ENCODE measurements at regions not wholly inside any gene's neighbourhood (a gene's known extent, or its start where the extent isn't known, plus 50 kb on each side); places are given as distances from the start of the nearest gene placed in this dataset.

DNA sequence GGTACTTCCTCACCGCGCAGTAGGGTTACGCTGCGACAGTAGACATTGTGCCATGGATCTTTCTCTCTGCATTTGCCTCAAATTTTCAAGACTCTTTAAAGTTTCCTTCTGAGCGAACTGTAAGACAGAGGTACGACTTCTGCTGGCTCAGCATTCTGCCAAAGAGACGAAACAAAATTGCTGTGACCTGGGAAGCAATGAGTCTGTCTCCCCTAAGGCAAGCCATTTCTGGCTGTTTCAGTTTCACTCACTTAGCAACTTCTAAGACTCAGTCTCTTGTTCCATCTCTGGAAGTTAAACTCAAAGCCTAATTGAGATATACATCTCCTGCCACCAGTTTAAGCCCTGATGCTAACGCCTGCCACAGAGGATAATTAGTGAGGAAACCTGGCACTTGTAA lies 510.9 kb upstream of the DAB1 start:
- TF ChIP-seq, protein P1, sequence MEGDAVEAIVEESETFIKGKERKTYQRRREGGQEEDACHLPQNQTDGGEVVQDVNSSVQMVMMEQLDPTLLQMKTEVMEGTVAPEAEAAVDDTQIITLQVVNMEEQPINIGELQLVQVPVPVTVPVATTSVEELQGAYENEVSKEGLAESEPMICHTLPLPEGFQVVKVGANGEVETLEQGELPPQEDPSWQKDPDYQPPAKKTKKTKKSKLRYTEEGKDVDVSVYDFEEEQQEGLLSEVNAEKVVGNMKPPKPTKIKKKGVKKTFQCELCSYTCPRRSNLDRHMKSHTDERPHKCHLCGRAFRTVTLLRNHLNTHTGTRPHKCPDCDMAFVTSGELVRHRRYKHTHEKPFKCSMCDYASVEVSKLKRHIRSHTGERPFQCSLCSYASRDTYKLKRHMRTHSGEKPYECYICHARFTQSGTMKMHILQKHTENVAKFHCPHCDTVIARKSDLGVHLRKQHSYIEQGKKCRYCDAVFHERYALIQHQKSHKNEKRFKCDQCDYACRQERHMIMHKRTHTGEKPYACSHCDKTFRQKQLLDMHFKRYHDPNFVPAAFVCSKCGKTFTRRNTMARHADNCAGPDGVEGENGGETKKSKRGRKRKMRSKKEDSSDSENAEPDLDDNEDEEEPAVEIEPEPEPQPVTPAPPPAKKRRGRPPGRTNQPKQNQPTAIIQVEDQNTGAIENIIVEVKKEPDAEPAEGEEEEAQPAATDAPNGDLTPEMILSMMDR (IDR thresholded peaks at IDR 0.05; ENCODE audit: low read depth, low read length): no peak
- no peak for TF ChIP-seq EZH2phosphoT487 (IDR thresholded peaks at IDR 0.05; ENCODE audit: low read depth)
